HG03103 (cell line): ENCODE measurements at regions not wholly inside any gene's neighbourhood (a gene's known extent, or its start where the extent isn't known, plus 50 kb on each side); places are given as distances from the start of the nearest gene placed in this dataset.
"Not testable (repeated sequence)": the region's sequence is repeated elsewhere in the genome, so short reads cannot be mapped to it uniquely, and the experiment has no call there.

Experiments used
- ATAC-seq: cut with Tn5 transposase; IDR thresholded peaks from one replicate; pipeline ENCODE4 v1.9.1; 2021; ENCODE audit warnings: low read depth; ENCODE audit not compliant: unreplicated experiment

- no peak for ATAC-seq
Observed at GRCh38 chr13:64684108-64684507, 2546.0 kb downstream of the PCDH9 start.

- ATAC-seq = no peak
Observed at GRCh38 chr13:64680739-64681138, 2549.4 kb downstream of the PCDH9 start.

GRCh38 chr13:64675255-64675892 lies 2554.8 kb downstream of the PCDH9 start:
- no peak for ATAC-seq

- no peak for ATAC-seq
Observed at GRCh38 chr13:64674126-64674525, 2556.0 kb downstream of the PCDH9 start.

- no peak for ATAC-seq
Observed at GRCh38 chr13:64672751-64673150, 2557.4 kb downstream of the PCDH9 start.

- ATAC-seq = no peak
Observed at GRCh38 chr13:64662887-64663593, 2567.1 kb downstream of the PCDH9 start.

- ATAC-seq = no peak
Observed at GRCh38 chr13:64648293-64648692, 2581.8 kb downstream of the PCDH9 start.

GRCh38 chr13:64643066-64643465 lies 2587.1 kb downstream of the PCDH9 start:
- no peak for ATAC-seq

GRCh38 chr13:64640002-64640401 lies 2590.1 kb downstream of the PCDH9 start:
- no peak for ATAC-seq

GRCh38 chr13:64639206-64639605 lies 2590.9 kb downstream of the PCDH9 start:
- ATAC-seq = no peak

GRCh38 chr13:64633948-64634347 lies 2596.2 kb downstream of the PCDH9 start:
- ATAC-seq = no peak

GRCh38 chr13:64627654-64628053 lies 2602.5 kb downstream of the PCDH9 start:
- ATAC-seq = no peak

GRCh38 chr13:64626105-64626504 lies 2604.0 kb downstream of the PCDH9 start:
- no peak for ATAC-seq

GRCh38 chr13:64617231-64617630 lies 2612.9 kb downstream of the PCDH9 start:
- no peak for ATAC-seq

GRCh38 chr13:64591971-64592370 lies 2638.2 kb downstream of the PCDH9 start:
- no peak for ATAC-seq

- no peak for ATAC-seq
Observed at GRCh38 chr13:64579331-64579730, 2650.8 kb downstream of the PCDH9 start.

GRCh38 chr13:64568748-64569147 lies 2661.4 kb downstream of the PCDH9 start:
- ATAC-seq = no peak

- ATAC-seq = not testable (repeated sequence)
Observed at GRCh38 chr13:64558031-64558430, 2672.1 kb downstream of the PCDH9 start.

- no peak for ATAC-seq
Observed at GRCh38 chr13:64556376-64556775, 2673.8 kb downstream of the PCDH9 start.

GRCh38 chr13:64553411-64554129 lies 2676.6 kb downstream of the PCDH9 start:
- ATAC-seq = no peak

GRCh38 chr13:64551755-64552154 lies 2678.4 kb downstream of the PCDH9 start:
- no peak for ATAC-seq

GRCh38 chr13:64546371-64546770 lies 2683.8 kb downstream of the PCDH9 start:
- ATAC-seq = no peak
